ENCODE measurements at regions not wholly inside any gene's neighbourhood (a gene's known extent, or its start where the extent isn't known, plus 50 kb on each side); places are given as distances from the start of the nearest gene placed in this dataset.

DNA sequence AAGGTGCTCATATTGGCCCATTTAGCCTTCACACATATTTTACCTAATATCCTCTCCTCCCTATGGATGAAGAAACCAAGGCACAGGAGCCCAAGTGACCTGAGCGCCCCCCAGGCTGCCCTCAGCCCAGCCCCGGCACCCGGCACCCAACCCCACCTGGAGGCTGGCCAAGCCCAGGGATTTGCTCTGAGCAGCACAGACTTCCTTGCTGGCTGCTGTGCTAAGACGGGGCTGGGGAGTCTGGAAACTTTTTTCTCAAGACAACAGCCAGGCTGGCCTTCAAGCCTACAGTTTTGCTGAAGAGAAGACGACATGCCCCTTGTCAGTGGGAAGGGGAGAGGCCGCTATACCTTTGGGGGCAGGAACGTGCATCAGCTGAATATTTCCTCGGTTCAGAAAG is 52.7 kb upstream of the LAMA1 start:
- no peak overlapping the region for H3K27ac Mint-ChIP-seq
- intact Hi-C loops (cut with micrococcal nuclease): no loop called here
- POLR2A ChIA-PET: no interaction called here
- H3K27me3 Mint-ChIP-seq: no peaks in the 10 kb centered on the region
- TF ChIP-seq, protein P1, sequence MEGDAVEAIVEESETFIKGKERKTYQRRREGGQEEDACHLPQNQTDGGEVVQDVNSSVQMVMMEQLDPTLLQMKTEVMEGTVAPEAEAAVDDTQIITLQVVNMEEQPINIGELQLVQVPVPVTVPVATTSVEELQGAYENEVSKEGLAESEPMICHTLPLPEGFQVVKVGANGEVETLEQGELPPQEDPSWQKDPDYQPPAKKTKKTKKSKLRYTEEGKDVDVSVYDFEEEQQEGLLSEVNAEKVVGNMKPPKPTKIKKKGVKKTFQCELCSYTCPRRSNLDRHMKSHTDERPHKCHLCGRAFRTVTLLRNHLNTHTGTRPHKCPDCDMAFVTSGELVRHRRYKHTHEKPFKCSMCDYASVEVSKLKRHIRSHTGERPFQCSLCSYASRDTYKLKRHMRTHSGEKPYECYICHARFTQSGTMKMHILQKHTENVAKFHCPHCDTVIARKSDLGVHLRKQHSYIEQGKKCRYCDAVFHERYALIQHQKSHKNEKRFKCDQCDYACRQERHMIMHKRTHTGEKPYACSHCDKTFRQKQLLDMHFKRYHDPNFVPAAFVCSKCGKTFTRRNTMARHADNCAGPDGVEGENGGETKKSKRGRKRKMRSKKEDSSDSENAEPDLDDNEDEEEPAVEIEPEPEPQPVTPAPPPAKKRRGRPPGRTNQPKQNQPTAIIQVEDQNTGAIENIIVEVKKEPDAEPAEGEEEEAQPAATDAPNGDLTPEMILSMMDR (IDR thresholded peaks at IDR 0.05): no peak
- no peaks in the 10 kb centered on the region for H3K9me3 Mint-ChIP-seq
- no peak overlapping the region for H3K4me3 Mint-ChIP-seq
- no peaks in the 10 kb centered on the region for H3K36me3 Mint-ChIP-seq (ENCODE audit: low read depth)
- H3K4me1 Mint-ChIP-seq (ENCODE audit: low read depth): no peaks in the 10 kb centered on the region
- CTCF ChIA-PET: no interaction called here
- ATAC-seq: no peak
- no peak for DNase-seq

DNA sequence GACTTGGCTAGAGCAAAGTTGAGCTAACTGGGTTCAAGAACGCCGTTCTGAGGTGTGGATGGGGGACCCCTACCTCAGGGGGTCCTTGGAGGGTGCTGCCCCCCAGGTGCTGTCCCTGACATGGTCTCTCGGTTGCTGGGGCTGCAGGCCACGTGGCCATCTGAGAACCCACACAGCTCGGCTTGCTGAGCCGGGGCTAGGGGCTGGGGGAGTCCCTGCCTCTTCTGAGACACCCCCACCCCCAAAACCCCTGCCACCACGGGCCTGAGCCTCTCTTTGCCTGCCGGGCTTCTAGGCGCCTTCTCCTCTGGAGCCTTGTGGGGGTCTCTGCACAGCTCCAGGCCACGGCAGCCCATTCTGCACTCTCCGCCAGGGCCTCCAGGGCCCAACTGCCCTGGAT is 52.0 kb upstream of the LAMA1 start:
- DNase-seq: no peak
- ATAC-seq: no peak
- H3K36me3 Mint-ChIP-seq (ENCODE audit: low read depth): no peaks in the 10 kb centered on the region

DNA sequence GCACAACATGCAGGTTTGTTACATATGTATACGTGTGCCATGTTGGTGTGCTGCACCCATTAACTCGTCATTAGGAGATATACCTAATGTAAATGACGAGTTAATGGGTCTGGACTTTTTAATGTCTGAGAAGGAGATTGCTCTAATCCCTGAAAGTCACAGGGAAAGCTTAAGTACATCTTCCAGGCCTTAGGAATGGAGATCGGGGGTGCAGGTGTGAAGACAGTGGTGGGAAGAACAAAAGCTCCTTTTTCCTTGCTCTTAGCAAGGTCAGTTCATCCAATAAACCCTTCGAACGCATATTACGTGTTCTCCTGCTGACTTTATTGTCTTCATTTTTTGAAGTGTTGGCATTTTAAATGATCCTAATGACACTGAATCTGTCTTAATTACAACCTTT is 50.8 kb upstream of the LAMA1 start:
- intact Hi-C loops (cut with micrococcal nuclease): no loop called here
- H3K4me1 Mint-ChIP-seq (ENCODE audit: low read depth): no peaks in the 10 kb centered on the region
- H3K4me3 Mint-ChIP-seq: no peak overlapping the region
- H3K27me3 Mint-ChIP-seq: no peaks in the 10 kb centered on the region
- ATAC-seq (no peak), DNase-seq (no peak)
- ChIA-PET CTCF (no interaction called here), POLR2A (no interaction called here)
- H3K36me3 Mint-ChIP-seq (ENCODE audit: low read depth): no peaks in the 10 kb centered on the region
- H3K27ac Mint-ChIP-seq: no peak overlapping the region
- H3K9me3 Mint-ChIP-seq: no peaks in the 10 kb centered on the region
- TF ChIP-seq, protein P1 (IDR thresholded peaks at IDR 0.05): no peak

More for the DNA sequence above, 52.0 kb upstream of the LAMA1 start:
- intact Hi-C loops (cut with micrococcal nuclease): no loop called here
- Mint-ChIP-seq H3K27me3 (no peaks in the 10 kb centered on the region), H3K4me3 (no peak overlapping the region), H3K4me1 (ENCODE audit: low read depth) (no peaks in the 10 kb centered on the region), H3K27ac (no peak overlapping the region), H3K9me3 (no peaks in the 10 kb centered on the region)
- ChIA-PET CTCF (no interaction called here), POLR2A (no interaction called here)
- TF ChIP-seq, protein P1 (IDR thresholded peaks at IDR 0.05): no peak
